DND-41 (cell line): ENCODE measurements at regions not wholly inside any gene's neighbourhood (a gene's known extent, or its start where the extent isn't known, plus 50 kb on each side); places are given as distances from the start of the nearest gene placed in this dataset.

Source experiments
- CTCF ChIP-seq: IDR thresholded peaks from 2 replicates; pipeline ENCODE4 v1.5.1; 2012; ENCODE audit warnings: borderline replicate concordance, low read length, moderate library complexity, mild to moderate bottlenecking; ENCODE audit not compliant: poor library complexity, severe bottlenecking; ENCODE audit errors: extremely low read depth
- EZH2 ChIP-seq: IDR thresholded peaks from 3 replicates; pipeline ENCODE4 v1.6.1; 2012; ENCODE audit warnings: borderline replicate concordance, low read depth, mild to moderate bottlenecking, moderate library complexity, low read length, inconsistent platforms; ENCODE audit not compliant: severe bottlenecking

- TF ChIP-seq CTCF, result no peak
- TF ChIP-seq EZH2, result no peak
Measured at GRCh38 chr16:64084706-64085105, 1037.2 kb downstream of the CDH11 start.
